ENCODE measurements at regions not wholly inside any gene's neighbourhood (a gene's known extent, or its start where the extent isn't known, plus 50 kb on each side); places are given as distances from the start of the nearest gene placed in this dataset.
"Not testable (repeated sequence)": the region's sequence is repeated elsewhere in the genome, so short reads cannot be mapped to it uniquely, and the experiment has no call there.

DNA sequence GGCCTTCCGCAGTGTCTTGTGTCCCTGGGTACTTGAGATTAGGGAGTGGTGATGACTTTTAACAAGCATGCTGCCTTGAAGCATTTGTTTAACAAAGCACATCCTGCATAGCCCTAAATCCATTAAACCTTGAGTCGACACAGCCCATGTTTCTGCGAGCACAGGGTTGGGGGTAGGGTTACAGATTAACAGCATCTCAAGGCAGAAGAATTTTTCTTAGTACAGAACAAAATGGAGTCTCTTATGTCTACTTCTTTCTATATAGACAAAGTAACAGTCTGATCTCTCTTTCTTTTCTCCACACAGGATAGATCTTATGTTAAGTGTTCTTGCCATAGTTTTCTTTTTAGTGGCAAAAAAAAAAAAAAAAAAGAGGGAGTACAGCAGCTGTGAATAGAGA is 70.2 kb upstream of the SNX9 start:
- peak overlapping the region; percentile 27 for H3K27ac Mint-ChIP-seq
- H3K4me3 Mint-ChIP-seq: not testable (repeated sequence)

GRCh38 chr6:157753291-157753690 is 69.8 kb upstream of the SNX9 start:
- H3K4me3 Mint-ChIP-seq: peak overlapping the region; percentile 18
- peak overlapping the region; percentile 27 for H3K27ac Mint-ChIP-seq
- peaks cover 76% of the 10 kb centered on the region for H3K4me1 Mint-ChIP-seq
- H3K36me3 Mint-ChIP-seq: peaks cover 16% of the 10 kb centered on the region
- DNase-seq (ENCODE audit: low spot score in 2 of 2) (no peak), ATAC-seq (no peak)
- H3K9me3 Mint-ChIP-seq: no peaks in the 10 kb centered on the region

More for the DNA sequence above, 70.2 kb upstream of the SNX9 start:
- peaks cover 14% of the 10 kb centered on the region for H3K36me3 Mint-ChIP-seq
- ATAC-seq; DNase-seq (ENCODE audit: low spot score in 2 of 2); H3K9me3 Mint-ChIP-seq: not testable (repeated sequence)
- peaks cover 72% of the 10 kb centered on the region for H3K4me1 Mint-ChIP-seq

- not testable (repeated sequence) for DNase-seq (ENCODE audit: low spot score in 2 of 2); H3K9me3 Mint-ChIP-seq
- Mint-ChIP-seq H3K36me3 (peaks cover 21% of the 10 kb centered on the region), H3K27ac (peak overlapping the region; percentile 27), H3K4me3 (peak overlapping the region; percentile 18), H3K4me1 (peaks cover 80% of the 10 kb centered on the region)
- ATAC-seq: peak; percentile 59
These were observed 69.2 kb upstream of the SNX9 start for GRCh38 chr6:157753801-157754200.

GRCh38 chr6:157754351-157754750 is 68.7 kb upstream of the SNX9 start:
- Mint-ChIP-seq H3K9me3 (no peaks in the 10 kb centered on the region), H3K4me1 (peaks cover 81% of the 10 kb centered on the region), H3K36me3 (peaks cover 21% of the 10 kb centered on the region), H3K27ac (peak overlapping the region; percentile 88), H3K4me3 (peak overlapping the region; percentile 18)
- ATAC-seq: no peak
- no peak for DNase-seq (ENCODE audit: low spot score in 2 of 2)

GRCh38 chr6:157755032-157755745 is 67.9 kb upstream of the SNX9 start:
- Mint-ChIP-seq H3K9me3 (no peaks in the 10 kb centered on the region), H3K4me1 (peaks cover 84% of the 10 kb centered on the region), H3K4me3 (peak overlapping the region; percentile 57), H3K27ac (peak overlapping the region; percentile 88), H3K36me3 (peaks cover 21% of the 10 kb centered on the region)
- ATAC-seq: peak; percentile 20
- DNase-seq (ENCODE audit: low spot score in 2 of 2): no peak

DNA sequence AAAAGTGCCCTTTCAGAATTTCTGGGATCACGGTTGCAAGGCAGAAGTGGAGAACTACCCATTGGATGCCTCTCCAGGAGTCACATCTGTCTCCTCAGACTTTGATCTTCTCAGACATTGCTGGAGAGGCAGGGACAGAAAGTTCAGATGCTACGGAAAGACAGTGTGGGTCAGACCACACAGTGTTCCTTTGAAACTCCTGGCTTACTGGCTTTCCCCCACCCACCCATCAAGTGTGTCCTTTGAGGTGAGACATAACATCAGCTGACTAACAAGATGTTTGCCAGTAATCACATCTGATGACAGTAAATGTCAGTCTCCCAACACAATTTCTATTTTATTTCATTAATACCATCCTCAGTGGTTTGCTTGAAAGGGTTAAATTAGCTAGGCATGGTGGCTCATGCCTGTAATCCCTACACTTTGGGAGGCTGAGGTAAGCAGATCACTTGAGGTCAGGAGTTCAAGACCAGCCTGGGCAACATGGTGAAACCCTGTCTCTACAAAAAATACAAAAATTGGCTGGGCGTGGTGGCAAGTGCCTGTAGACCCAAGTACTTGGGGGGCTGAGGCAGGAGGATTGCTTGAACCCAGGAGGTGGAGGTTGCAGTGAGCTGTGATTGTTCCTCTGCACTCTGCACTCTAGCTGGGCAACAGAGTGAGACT is 67.2 kb upstream of the SNX9 start:
- H3K36me3 Mint-ChIP-seq: peaks cover 26% of the 10 kb centered on the region
- peaks cover 88% of the 10 kb centered on the region for H3K4me1 Mint-ChIP-seq
- DNase-seq (ENCODE audit: low spot score in 2 of 2) (peak in 1 of 2 donors; percentile 65), ATAC-seq (peak; percentile 88)
- H3K27ac Mint-ChIP-seq: peak overlapping the region; percentile 88
- no peaks in the 10 kb centered on the region for H3K9me3 Mint-ChIP-seq
- H3K4me3 Mint-ChIP-seq: peak overlapping the region; percentile 57

DNA sequence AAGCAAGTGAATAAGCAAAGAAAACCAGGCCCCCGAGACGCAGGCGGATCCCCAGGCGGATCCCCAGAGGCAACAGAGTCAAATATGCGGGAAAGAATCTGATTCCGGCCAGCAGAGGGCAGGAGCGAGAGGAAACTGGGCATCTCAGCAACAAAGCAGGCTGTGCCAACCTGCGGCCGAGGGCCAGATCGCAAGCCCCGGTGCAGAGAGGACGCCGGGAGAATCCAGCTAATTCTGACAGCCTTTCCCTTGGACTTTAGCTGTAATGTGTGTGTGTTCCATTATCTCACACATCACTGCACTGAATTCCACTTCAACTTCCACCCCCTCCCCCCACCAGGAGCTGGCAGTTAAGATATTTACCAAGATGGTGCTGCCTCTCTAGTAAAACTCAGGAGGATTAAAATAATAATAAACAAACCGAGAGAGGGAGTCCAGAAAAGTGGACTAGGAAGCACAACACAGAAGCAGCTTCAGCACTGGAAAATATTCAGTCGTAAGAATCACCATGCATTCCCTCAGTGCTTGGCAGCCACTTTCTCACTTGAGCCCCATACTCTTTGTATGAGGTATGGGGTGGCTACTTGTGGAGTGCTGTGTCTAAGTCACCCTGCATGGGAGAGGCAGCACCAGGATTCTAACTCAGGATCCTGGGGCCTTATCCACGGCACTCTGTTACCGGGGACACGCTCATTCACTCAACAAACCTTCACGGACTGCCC is 66.2 kb upstream of the SNX9 start:
- Mint-ChIP-seq H3K9me3 (no peaks in the 10 kb centered on the region), H3K36me3 (peaks cover 36% of the 10 kb centered on the region), H3K27ac (peak overlapping the region; percentile 88), H3K4me3 (peak overlapping the region; percentile 57), H3K4me1 (peaks cover 88% of the 10 kb centered on the region)
- ATAC-seq (peak; percentile 25), DNase-seq (ENCODE audit: low spot score in 2 of 2) (peak; percentile 70 to 86)

DNA sequence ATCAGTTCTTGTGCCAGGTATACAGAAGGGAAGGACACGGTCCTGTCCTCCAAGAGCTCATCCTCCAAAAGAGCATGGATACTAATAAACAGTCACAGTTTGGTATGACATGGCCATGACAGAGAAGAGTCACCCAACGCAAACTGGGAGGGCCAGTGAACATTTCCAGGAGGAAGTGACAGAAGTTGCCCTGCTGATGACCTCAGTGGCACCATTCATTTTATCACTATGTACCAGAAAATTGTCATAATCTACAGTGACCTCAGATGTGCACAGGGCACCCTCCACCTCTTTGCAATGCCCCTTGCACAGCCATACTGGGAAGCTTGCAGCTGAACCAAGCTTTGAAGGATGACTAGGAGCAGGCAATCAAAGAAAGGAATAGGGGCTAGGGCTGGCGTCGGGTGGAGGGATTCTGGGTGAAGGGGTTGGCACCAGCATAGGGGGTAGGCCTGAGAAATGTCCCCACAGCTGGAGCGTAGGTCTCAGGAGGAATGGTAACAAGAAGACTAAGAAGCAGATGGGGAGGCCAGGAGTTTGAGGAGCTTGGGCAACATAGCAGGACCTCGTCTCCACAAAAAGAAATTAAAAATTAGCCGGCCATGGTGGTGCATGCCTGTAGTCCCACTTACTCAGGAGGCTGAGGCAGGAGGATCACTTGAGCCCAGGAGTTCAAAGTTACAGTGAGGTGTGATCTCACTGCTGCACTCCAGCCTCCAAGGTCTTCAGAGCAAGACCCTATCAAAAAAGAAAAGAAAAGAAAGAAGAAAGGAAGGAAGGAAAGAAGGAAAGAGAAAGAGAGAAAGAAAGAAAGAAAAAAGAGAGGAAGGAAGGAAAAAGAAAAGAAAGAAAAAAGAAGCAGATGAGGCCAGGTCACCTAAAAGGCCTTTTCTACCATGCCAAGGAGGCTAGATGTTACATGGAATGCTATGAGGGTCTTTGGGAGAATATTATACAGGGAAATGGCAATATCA is 65.3 kb upstream of the SNX9 start:
- H3K4me3 Mint-ChIP-seq: peak overlapping the region; percentile 57
- DNase-seq (ENCODE audit: low spot score in 2 of 2): no peak
- peaks cover 91% of the 10 kb centered on the region for H3K4me1 Mint-ChIP-seq
- peak overlapping the region; percentile 88 for H3K27ac Mint-ChIP-seq
- no peak for ATAC-seq
- H3K9me3 Mint-ChIP-seq: no peaks in the 10 kb centered on the region
- peaks cover 37% of the 10 kb centered on the region for H3K36me3 Mint-ChIP-seq

DNA sequence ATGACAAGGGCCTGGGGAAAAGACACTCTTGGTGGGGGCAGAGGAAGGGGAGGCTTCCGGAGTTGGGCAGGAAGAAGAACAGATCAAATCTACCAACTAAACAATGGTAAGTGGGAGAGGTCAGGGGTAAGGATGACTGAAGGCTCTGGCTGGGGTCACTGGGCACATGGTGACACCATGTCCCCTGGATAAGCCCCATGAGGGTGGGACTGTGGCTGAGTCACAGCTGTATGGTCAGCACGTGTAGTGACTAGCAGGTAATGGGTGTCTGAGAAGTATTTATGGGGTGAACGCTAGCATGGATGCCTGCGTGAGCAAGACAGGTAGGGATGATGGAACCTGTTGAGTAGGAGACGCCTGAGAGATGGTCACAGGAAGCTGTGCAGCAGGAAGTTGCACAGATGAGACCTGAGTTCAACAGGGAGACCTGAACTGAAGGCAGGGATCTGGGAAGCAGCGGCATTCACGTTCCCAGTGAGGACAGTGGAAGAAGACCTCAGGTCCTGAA is 64.5 kb upstream of the SNX9 start:
- Mint-ChIP-seq H3K4me1 (peaks cover 93% of the 10 kb centered on the region), H3K36me3 (peaks cover 37% of the 10 kb centered on the region), H3K4me3 (peak overlapping the region; percentile 3), H3K9me3 (no peaks in the 10 kb centered on the region), H3K27ac (peak overlapping the region; percentile 88)
- no peak for DNase-seq (ENCODE audit: low spot score in 2 of 2)
- no peak for ATAC-seq

DNA sequence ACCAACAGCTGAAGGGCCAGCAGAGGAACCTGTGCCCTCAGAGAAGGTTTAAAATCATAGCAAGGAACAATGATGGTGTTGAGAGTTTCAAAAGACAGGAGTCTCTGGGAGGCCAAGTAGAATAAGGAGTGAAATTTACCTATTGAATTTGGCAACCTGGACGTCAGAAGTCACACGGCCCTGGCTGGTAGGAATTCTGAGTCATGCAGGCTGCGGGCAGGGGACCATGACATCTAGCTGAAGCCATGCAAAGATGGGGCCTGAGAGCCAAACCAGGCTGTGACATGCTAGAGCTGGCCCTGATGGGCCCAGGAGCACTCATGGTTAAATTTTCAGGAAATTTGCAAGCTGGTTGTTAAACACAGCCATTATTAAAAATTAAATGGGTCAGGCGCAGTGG is 64.0 kb upstream of the SNX9 start:
- peak overlapping the region; percentile 3 for H3K4me3 Mint-ChIP-seq

DNA sequence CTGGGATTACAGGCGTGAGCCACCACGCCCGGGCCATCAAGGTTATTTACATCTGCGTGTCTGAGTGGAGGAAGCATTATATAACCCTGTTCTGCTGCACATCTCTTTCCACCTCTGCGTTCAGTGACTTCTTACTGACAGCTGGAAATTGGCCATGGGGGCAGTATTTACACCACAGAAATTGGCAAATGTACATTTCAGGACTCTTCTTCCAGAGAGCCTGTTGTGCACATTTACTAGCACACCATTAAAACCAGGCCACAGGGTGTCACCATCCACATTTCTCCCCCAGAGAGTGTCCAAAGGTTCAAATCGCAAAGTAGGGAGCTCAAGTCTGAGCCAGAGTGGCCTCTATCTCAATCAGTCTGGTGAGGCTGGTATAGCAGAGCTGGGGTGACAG is 62.9 kb upstream of the SNX9 start:
- no peak for ATAC-seq
- Mint-ChIP-seq H3K27ac (peak overlapping the region; percentile 98), H3K9me3 (no peaks in the 10 kb centered on the region), H3K4me1 (peaks cover 93% of the 10 kb centered on the region), H3K4me3 (peak overlapping the region; percentile 74), H3K36me3 (peaks cover 45% of the 10 kb centered on the region)
- DNase-seq (ENCODE audit: low spot score in 2 of 2): no peak

More for the DNA sequence above, 64.0 kb upstream of the SNX9 start:
- no peaks in the 10 kb centered on the region for H3K9me3 Mint-ChIP-seq
- peaks cover 93% of the 10 kb centered on the region for H3K4me1 Mint-ChIP-seq
- ATAC-seq (no peak), DNase-seq (ENCODE audit: low spot score in 2 of 2) (no peak)
- H3K36me3 Mint-ChIP-seq: peaks cover 38% of the 10 kb centered on the region
- H3K27ac Mint-ChIP-seq: peak overlapping the region; percentile 88

DNA sequence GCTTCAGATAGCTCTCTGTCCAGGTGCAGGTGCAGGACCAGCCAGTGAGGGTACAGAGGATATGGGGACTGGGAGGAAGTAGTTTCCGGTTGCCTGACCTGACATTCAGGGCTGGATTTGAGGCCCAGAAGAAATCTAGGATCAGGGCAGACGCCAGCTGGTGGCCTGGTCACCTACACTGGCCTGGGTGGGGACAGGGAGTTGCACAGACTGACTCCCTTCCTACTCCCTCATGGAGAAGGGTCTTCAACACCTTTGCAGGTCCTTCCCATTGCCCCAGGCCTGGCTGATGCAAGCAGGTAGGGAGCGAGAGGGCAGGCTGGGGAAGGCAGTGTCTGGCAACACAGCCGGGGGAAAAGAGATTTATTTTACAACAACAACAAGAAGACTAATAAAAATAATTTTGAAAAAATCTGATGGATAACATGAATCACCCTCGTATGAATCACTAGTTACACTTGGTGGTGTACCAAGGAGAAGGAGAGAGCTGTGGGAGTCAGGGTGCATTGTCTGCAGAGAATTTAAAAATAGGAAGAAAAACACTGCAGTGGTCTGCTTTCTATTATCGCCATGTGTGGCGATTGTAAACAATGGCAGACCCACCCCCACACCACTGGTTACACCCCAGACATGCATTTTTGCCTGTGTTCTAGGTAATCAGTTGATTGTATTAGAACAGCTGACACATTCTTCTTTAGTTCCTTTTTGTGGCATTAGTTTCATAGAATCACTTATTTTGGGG is 62.3 kb upstream of the SNX9 start:
- peak overlapping the region; percentile 98 for H3K27ac Mint-ChIP-seq
- peak overlapping the region; percentile 74 for H3K4me3 Mint-ChIP-seq
- DNase-seq (ENCODE audit: low spot score in 2 of 2): peak in 1 of 2 donors; percentile 66
- H3K4me1 Mint-ChIP-seq: peaks cover 88% of the 10 kb centered on the region
- ATAC-seq: peak; percentile 52
- no peaks in the 10 kb centered on the region for H3K9me3 Mint-ChIP-seq
- H3K36me3 Mint-ChIP-seq: peaks cover 39% of the 10 kb centered on the region

DNA sequence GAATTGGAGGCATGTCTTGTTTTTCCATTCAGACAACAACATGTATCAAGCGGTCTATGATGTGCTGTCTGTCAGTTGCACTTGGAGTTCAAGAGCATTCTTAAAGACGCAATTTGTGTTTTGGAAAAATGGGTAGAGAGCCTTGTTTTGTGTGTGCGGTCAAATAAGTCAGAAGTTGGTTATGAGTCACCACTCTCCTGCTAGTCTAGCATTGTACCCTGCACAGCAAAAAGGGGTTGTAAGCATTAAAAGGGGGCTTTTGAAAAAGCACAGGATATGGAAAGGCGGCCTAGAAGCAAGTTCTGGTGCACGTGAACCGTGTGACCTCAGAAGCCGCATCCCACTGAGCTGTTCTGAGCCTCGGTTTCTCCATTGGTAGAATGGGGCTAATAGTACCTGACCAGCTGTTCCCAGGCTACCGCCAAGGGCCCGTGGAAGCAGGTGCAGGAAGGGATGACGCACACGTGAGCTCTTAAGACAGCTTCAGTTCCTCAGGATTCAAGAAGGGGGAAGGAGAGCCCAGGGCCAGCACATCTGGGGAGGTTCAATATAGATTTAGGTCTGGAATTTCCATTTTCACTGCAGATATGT is 61.6 kb upstream of the SNX9 start:
- Mint-ChIP-seq H3K27ac (peak overlapping the region; percentile 98), H3K36me3 (peaks cover 37% of the 10 kb centered on the region), H3K4me1 (peaks cover 82% of the 10 kb centered on the region), H3K4me3 (peak overlapping the region; percentile 74), H3K9me3 (no peaks in the 10 kb centered on the region)
- DNase-seq (ENCODE audit: low spot score in 2 of 2) (peak; percentile 37 to 73), ATAC-seq (peak; percentile 77)
